Adrenal gland (tissue), 9 donors: ENCODE measurements at regions not wholly inside any gene's neighbourhood (a gene's known extent, or its start where the extent isn't known, plus 50 kb on each side); places are given as distances from the start of the nearest gene placed in this dataset.

Source experiments
- DNase-seq, 7 donors: peaks; one replicate each; pipeline ENCODE4 v3.0.0-alpha.2; 2019 to 2020
- H3K27ac ChIP-seq, 5 donors: fragments of 200-600 bp; sonication (generic) in 4 of 5; 1 replicate in 3 of 5; 2 replicates in 2 of 5; pipeline versions ENCODE4 v1.5.1 to v1.8.0; 2016 to 2020; ENCODE audit warnings: mild to moderate bottlenecking in 1 of 5
- H3K27me3 ChIP-seq: fragments of 200-600 bp; 2 replicates; pipeline ENCODE4 v1.8.0; 2021
- H3K36me3 ChIP-seq, 2 donors: fragments of 200-600 bp; replicated peaks in 1 of 2; 1 replicate in 1 of 2; 2 replicates in 1 of 2; pipeline versions ENCODE4 v1.5.1 to v1.8.0; 2018 to 2022
- H3K4me1 ChIP-seq, 2 donors: fragments of 200-600 bp; replicated peaks in 1 of 2; 1 replicate in 1 of 2; 2 replicates in 1 of 2; pipeline versions ENCODE4 v1.5.1 to v1.8.0; 2018 to 2021
- H3K4me3 ChIP-seq, 4 donors: fragments of 200-600 bp; sonication (generic) in 3 of 4; one replicate each; pipeline ENCODE4 v1.5.1; 2016 to 2018
- H3K9me3 ChIP-seq, 3 donors: fragments of 200-600 bp; sonication (generic) in 1 of 3; replicated peaks in 1 of 3; 1 replicate in 2 of 3; 2 replicates in 1 of 3; pipeline versions ENCODE4 v1.5.1 to v1.8.0; 2016 to 2021
- POLR2A ChIP-seq, 2 donors: fragments of 450-650 bp; IDR thresholded peaks; one replicate each; pipeline ENCODE4 v1.6.1; 2017; ENCODE audit warnings: antibody characterized with exemption in 2 of 2, mild to moderate bottlenecking in 2 of 2, moderate library complexity in 1 of 2
- WGBS, 4 donors: extraction: QIAGEN DNeasy Blood & Tissue Kit in 2 of 4; methylation state at CpG; one replicate each; pipeline versions ENCODE4 v1.1.5 to v1.1.7; 2013 to 2017; 5-methylcytosine and 5-hydroxymethylcytosine counted together
- intact Hi-C, 2 donors: fragments of 100-400 bp; cut with DNase I; formaldehyde crosslinking; loops; one replicate each; pipeline versions ENCODE4 v1.14.1 to v1.15.0; 2022 to 2023
- TF ChIP-seq, protein P1 (sequence below), 6 experiments: fragments of 450-650 bp in 4 of 6; fragments of 200-600 bp in 2 of 6; sonication (generic) in 1 of 6; IDR thresholded peaks; 1 replicate in 5 of 6; 2 replicates in 1 of 6; pipeline versions ENCODE4 v1.5.1 to v1.8.0; 2016 to 2021; ENCODE audit warnings: antibody characterized with exemption in 6 of 6, mild to moderate bottlenecking in 2 of 6, moderate library complexity in 1 of 6
- donor health status: healthy with polysubstance abuse.
- donor health status: Bipolar disorder and iron deficiency.
- donor health status: DM: yes; HTN: yes; CAD: no.
- donor health status: DM: no; HTN: no; CAD: no.
- donor health status: DM: no; HTN: no; CAD: no.

DNA sequence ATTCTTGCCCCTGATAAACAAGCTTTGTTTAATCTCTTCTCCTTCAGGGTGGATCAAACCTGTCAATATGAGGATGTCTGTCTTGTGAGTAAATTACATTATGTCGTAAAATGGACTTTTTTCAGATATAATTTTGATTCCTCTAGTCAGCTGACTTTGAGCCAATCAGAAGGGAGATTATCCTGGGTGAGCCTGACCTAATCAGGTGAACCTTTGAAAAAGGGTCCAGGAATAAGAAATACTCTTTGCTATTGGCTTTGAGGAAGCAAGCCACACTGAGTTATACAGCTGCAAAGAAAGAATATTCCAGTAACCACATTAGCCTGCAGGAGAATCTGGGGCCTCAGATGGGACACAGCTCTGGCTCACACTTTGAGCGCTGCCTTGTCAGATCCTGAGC, 304.3 kb upstream of the ARRDC3 start:
- no peak overlapping the region for H3K27ac ChIP-seq
- intact Hi-C loops: no loop called here
- H3K9me3 ChIP-seq: no peaks in the 10 kb centered on the region
- WGBS, 4 donors: 46 to 68% (median 63%) methylated on average over 2 of the region's 2 CpGs
- H3K36me3 ChIP-seq: no peaks in the 10 kb centered on the region
- TF ChIP-seq, protein P1, sequence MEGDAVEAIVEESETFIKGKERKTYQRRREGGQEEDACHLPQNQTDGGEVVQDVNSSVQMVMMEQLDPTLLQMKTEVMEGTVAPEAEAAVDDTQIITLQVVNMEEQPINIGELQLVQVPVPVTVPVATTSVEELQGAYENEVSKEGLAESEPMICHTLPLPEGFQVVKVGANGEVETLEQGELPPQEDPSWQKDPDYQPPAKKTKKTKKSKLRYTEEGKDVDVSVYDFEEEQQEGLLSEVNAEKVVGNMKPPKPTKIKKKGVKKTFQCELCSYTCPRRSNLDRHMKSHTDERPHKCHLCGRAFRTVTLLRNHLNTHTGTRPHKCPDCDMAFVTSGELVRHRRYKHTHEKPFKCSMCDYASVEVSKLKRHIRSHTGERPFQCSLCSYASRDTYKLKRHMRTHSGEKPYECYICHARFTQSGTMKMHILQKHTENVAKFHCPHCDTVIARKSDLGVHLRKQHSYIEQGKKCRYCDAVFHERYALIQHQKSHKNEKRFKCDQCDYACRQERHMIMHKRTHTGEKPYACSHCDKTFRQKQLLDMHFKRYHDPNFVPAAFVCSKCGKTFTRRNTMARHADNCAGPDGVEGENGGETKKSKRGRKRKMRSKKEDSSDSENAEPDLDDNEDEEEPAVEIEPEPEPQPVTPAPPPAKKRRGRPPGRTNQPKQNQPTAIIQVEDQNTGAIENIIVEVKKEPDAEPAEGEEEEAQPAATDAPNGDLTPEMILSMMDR (IDR thresholded peaks at IDR 0.05): no peak
- no peak for TF ChIP-seq POLR2A (IDR thresholded peaks at IDR 0.05)
- H3K27me3 ChIP-seq: no peaks in the 10 kb centered on the region
- no peak for DNase-seq
- no peak overlapping the region for H3K4me3 ChIP-seq
- H3K4me1 ChIP-seq: no peaks in the 10 kb centered on the region

DNA sequence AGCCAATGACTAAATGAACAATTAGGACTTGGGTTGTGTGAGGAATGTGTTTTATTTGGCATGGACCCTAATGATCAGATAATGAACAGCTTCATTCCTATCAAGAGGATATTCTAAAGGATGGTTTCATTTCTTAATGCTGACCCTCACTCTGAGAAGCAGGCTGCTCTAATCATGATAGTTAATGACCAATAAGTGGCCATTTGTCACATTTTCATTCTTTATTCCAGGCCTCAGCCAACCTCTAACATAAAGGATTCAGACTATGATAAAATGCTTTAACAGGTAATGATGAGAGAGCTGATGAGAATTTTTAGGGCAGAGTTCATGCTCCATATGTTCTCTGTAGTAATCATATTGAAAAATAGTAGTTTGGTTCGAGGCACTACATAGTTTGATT, 301.5 kb upstream of the ARRDC3 start:
- H3K9me3 ChIP-seq: no peaks in the 10 kb centered on the region
- WGBS, 4 donors: 46 to 60% (median 53%) methylated on average over 1 of the region's 1 CpG
- no peak for DNase-seq
- no peak overlapping the region for H3K27ac ChIP-seq
- intact Hi-C loops: no loop called here
- H3K36me3 ChIP-seq: no peaks in the 10 kb centered on the region
- no peak overlapping the region for H3K4me3 ChIP-seq
- no peaks in the 10 kb centered on the region for H3K27me3 ChIP-seq
- TF ChIP-seq, protein P1 (IDR thresholded peaks at IDR 0.05): no peak
- no peak for TF ChIP-seq POLR2A (IDR thresholded peaks at IDR 0.05)
- no peaks in the 10 kb centered on the region for H3K4me1 ChIP-seq

DNA sequence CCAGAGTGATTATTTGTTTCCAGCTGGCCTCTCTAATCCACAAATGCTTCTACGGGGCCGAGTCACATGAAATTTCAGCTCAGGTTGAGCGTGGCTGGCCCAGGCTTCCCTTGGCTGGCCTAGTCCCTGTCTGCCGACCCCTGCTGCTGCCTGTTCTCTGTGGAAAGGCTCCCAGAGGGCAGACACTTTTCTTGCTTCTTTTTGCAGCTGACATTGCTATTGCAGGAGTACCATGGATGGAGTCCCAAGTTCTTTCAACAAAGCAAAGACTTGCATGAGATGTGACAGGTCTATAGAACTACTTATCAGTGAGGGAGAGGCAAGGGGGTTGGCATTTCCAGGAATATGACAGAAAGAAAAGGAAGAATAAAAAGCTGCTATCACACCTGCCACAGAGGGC, 287.4 kb upstream of the ARRDC3 start:
- Histone ChIP-seq H3K9me3 (no peaks in the 10 kb centered on the region), H3K36me3 (no peaks in the 10 kb centered on the region), H3K27ac (no peak overlapping the region), H3K4me1 (no peaks in the 10 kb centered on the region), H3K4me3 (no peak overlapping the region), H3K27me3 (no peaks in the 10 kb centered on the region)
- no peak for DNase-seq
- WGBS, 4 donors: 50 to 62% (median 58%) methylated on average over 4 of the region's 4 CpGs
- no peak for TF ChIP-seq POLR2A (IDR thresholded peaks at IDR 0.05)
- TF ChIP-seq, protein P1 (IDR thresholded peaks at IDR 0.05): no peak
- intact Hi-C loops: no loop called here

DNA sequence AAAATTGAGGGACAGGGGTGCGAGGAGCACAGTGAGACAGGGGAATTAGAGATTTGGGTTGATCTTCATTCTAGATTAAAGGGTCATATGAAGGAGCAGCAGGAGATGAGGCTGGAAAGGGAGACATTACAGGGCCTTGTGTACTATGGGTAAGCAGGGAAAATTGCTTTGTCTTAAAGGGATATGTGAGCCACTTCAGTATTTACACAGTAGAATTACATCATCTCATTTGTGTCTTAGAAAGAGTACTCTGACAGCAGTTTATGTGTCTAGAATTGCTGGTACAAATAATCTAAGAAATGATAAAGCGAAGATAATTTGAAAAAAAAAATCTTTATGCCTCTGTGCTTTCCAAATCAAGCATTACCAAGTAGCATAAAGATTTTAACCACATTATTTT, 287.0 kb upstream of the ARRDC3 start:
- Histone ChIP-seq H3K36me3 (no peaks in the 10 kb centered on the region), H3K27ac (no peak overlapping the region), H3K27me3 (no peaks in the 10 kb centered on the region), H3K9me3 (no peaks in the 10 kb centered on the region), H3K4me3 (no peak overlapping the region), H3K4me1 (no peaks in the 10 kb centered on the region)
- TF ChIP-seq, protein P1 (IDR thresholded peaks at IDR 0.05): no peak
- no peak for TF ChIP-seq POLR2A (IDR thresholded peaks at IDR 0.05)
- DNase-seq: no peak
- WGBS, 4 donors: 73 to 81% (median 74%) methylated on average over 2 of the region's 2 CpGs
- intact Hi-C loops: no loop called here
